GM12878 (cell line): ENCODE measurements at regions not wholly inside any gene's neighbourhood (a gene's known extent, or its start where the extent isn't known, plus 50 kb on each side); places are given as distances from the start of the nearest gene placed in this dataset.

ENCODE experiments used
- ATAC-seq: fragments of 200-7000 bp; cut with Tn5 transposase; 3 replicates; pipeline ENCODE4 v1.9.1; 2020; ENCODE audit warnings: mild to moderate bottlenecking, moderate library complexity
- BruUV-seq: library from RNA; stranded (reverse); fragments of 400-500 nt; replicated peaks from 2 replicates; lab custom pipeline; 2021; lab: Mats Ljungman, UMichigan
- CTCF ChIA-PET: fragments of 300-600 bp; sonication (Branson Sonifier 250); formaldehyde crosslinking; extraction: SDS; loops from one replicate; lab custom pipeline; 2021; ENCODE audit warnings: inconsistent platforms; lab: Yijun Ruan, JAX
- POLR2A ChIA-PET: fragments of 350-600 bp; formaldehyde crosslinking; extraction: SDS; loops from one replicate; lab custom pipeline; 2021; ENCODE audit warnings: inconsistent platforms; lab: Charles Lee
- RAD21 ChIA-PET: fragments of 300-600 bp; sonication (Branson Sonifier 250); formaldehyde crosslinking; loops from one replicate; lab custom pipeline; 2023; ENCODE audit warnings: antibody characterized with exemption; ENCODE audit not compliant: unreplicated experiment; lab: Charles Lee
- SMC1A ChIA-PET: fragments of 300-600 bp; sonication (Branson Sonifier 250); formaldehyde crosslinking; loops from one replicate; lab custom pipeline; 2023; ENCODE audit not compliant: unreplicated experiment, uncharacterized antibody; lab: Charles Lee
- DNase-seq: peaks from one replicate; pipeline ENCODE4 v3.0.0-alpha.2; 2011; ENCODE audit warnings: low read depth, low spot score
- FAIRE-seq: peaks from 3 replicates; lab custom pipeline; 2011; peaks lifted over from hg19 to GRCh38; lab: Jason Lieb, UNC
- H2AFZ ChIP-seq: 2 replicates; pipeline ENCODE4 v1.6.0; 2011; ENCODE audit warnings: low read depth, low read length, control low read depth; ENCODE audit not compliant: control insufficient read depth
- H3K27ac ChIP-seq: 2 replicates; pipeline ENCODE4 v1.5.1; 2011; ENCODE audit warnings: control low read depth; ENCODE audit not compliant: control insufficient read depth, insufficient read depth
- H3K27me3 ChIP-seq, 2 experiments: replicated peaks in 1 of 2; 2 replicates each; pipeline versions ENCODE4 v1.6.0 to v1.6.1; 2011; ENCODE audit warnings: low read length in 1 of 2; ENCODE audit not compliant: control insufficient read depth in 2 of 2, insufficient read depth in 2 of 2
- H3K36me3 ChIP-seq, 2 experiments: 2 replicates each; pipeline ENCODE4 v1.5.1; 2011; ENCODE audit warnings: low read length in 1 of 2; ENCODE audit not compliant: control insufficient read depth in 2 of 2, insufficient read depth in 2 of 2
- H3K4me1 ChIP-seq: 2 replicates; pipeline ENCODE4 v1.6.1; 2011; ENCODE audit warnings: mild to moderate bottlenecking, low read length, moderate library complexity, mixed read lengths; ENCODE audit not compliant: control insufficient read depth, insufficient read depth
- H3K4me2 ChIP-seq: 2 replicates; pipeline ENCODE4 v1.6.0; 2011; ENCODE audit warnings: control low read depth; ENCODE audit not compliant: control insufficient read depth, insufficient read depth
- H3K4me3 ChIP-seq: fragments of 200-600 bp; sonication (generic); 2 replicates; pipeline ENCODE4 v1.5.1; 2016
- H3K79me2 ChIP-seq: 2 replicates; pipeline ENCODE4 v1.6.0; 2011; ENCODE audit warnings: low read length; ENCODE audit not compliant: control insufficient read depth, insufficient read depth
- H3K9ac ChIP-seq: 2 replicates; pipeline ENCODE4 v1.8.0; 2011; ENCODE audit warnings: low read length, control low read depth, mixed read lengths; ENCODE audit not compliant: control insufficient read depth, insufficient read depth
- H3K9me3 ChIP-seq: replicated peaks from 3 replicates; pipeline ENCODE4 v1.5.1; 2011; ENCODE audit warnings: mild to moderate bottlenecking, low read length; ENCODE audit not compliant: control insufficient read depth, insufficient read depth
- H4K20me1 ChIP-seq: 2 replicates; pipeline ENCODE4 v1.6.0; 2011; ENCODE audit not compliant: control insufficient read depth, insufficient read depth
- BRCA1 ChIP-seq: IDR thresholded peaks from 2 replicates; pipeline ENCODE4 v1.6.1; 2011; ENCODE audit warnings: low read depth, low read length, improper control_type of control experiment
- HDAC6 ChIP-seq: fragments of 200-600 bp; sonication (generic); IDR thresholded peaks from one replicate; pipeline ENCODE4 v1.8.0; 2017; ENCODE audit warnings: antibody characterized with exemption; ENCODE audit not compliant: unreplicated experiment
- IRF4 ChIP-seq: IDR thresholded peaks from 2 replicates; pipeline ENCODE4 v1.6.1; 2011; ENCODE audit warnings: low read depth, low read length
- IRF5 ChIP-seq: fragments of 450-650 bp; IDR thresholded peaks from 2 replicates; pipeline ENCODE4 v1.6.1; 2017; ENCODE audit warnings: borderline replicate concordance
- JUNB ChIP-seq: IDR thresholded peaks from 2 replicates; pipeline ENCODE4 v1.6.1; 2016; ENCODE audit warnings: antibody characterized with exemption, mild to moderate bottlenecking
- MTA2 ChIP-seq: fragments of 450-650 bp; IDR thresholded peaks from 2 replicates; pipeline ENCODE4 v1.6.1; 2016; ENCODE audit warnings: low read depth, mild to moderate bottlenecking, moderate library complexity
- NR2C1 ChIP-seq: fragments of 450-650 bp; IDR thresholded peaks from 2 replicates; pipeline ENCODE4 v1.6.1; 2017; ENCODE audit warnings: antibody characterized with exemption, mild to moderate bottlenecking, moderate library complexity
- PAX5 ChIP-seq: IDR thresholded peaks from 2 replicates; pipeline ENCODE4 v1.6.1; 2011; ENCODE audit warnings: low read depth, low read length, borderline replicate concordance
- PML ChIP-seq: IDR thresholded peaks from 2 replicates; pipeline ENCODE4 v1.6.1; 2012; ENCODE audit warnings: low read length, inconsistent platforms
- RCOR1 ChIP-seq: conservative IDR thresholded peaks from 2 replicates; pipeline ENCODE4 v1.6.1; 2012; ENCODE audit warnings: low read depth, low read length, improper control_type of control experiment
- RUNX3 ChIP-seq: IDR thresholded peaks from 2 replicates; pipeline ENCODE4 v1.6.1; 2012; ENCODE audit warnings: low read length, inconsistent platforms
- SKIL ChIP-seq: fragments of 450-650 bp; IDR thresholded peaks from 2 replicates; pipeline ENCODE4 v1.6.1; 2017; ENCODE audit warnings: mild to moderate bottlenecking, low read depth, inconsistent platforms; ENCODE audit not compliant: poor library complexity, severe bottlenecking
- SRF ChIP-seq, 2 experiments: IDR thresholded peaks; 2 replicates each; pipeline ENCODE4 v1.6.1; 2011; ENCODE audit warnings: low read depth in 2 of 2, low read length in 2 of 2, mild to moderate bottlenecking in 1 of 2, moderate library complexity in 1 of 2
- YY1 ChIP-seq: IDR thresholded peaks from 2 replicates; pipeline ENCODE4 v1.6.1; 2011; ENCODE audit warnings: low read depth, mild to moderate bottlenecking, low read length
- ZNF24 ChIP-seq: fragments of 450-650 bp; IDR thresholded peaks from 2 replicates; pipeline ENCODE4 v1.6.1; 2017; ENCODE audit warnings: antibody characterized with exemption, mild to moderate bottlenecking
- WGBS: methylation state at CpG from one replicate; pipeline ENCODE4 v1.1.6; 2016; ENCODE audit warnings: low lambda C conversion rate; ENCODE audit not compliant: insufficient replicate concordance, insufficient coverage; ENCODE audit errors: missing lambda C conversion rate; 5-methylcytosine and 5-hydroxymethylcytosine counted together
- in situ Hi-C: fragments of 300-500 bp; cut with MboI; formaldehyde crosslinking; loops from 9 replicates; pipeline ENCODE4 v1.14.3; 2018; ENCODE audit warnings: mixed read lengths
- intact Hi-C: fragments of 100-400 bp; cut with micrococcal nuclease; formaldehyde crosslinking; loops from one replicate; pipeline ENCODE4 v1.14.2; 2022; ENCODE audit not compliant: unreplicated experiment

- peak overlapping the region; percentile 28; the same call in 1 of the 2 replicates for H3K4me3 ChIP-seq
- H2AFZ ChIP-seq: no peak overlapping the region
- H3K27me3 ChIP-seq: no peaks in the 10 kb centered on the region
- FAIRE-seq (no peak), ATAC-seq (no peak), DNase-seq (no peak)
- ChIA-PET POLR2A (no interaction called here), RAD21 (no interaction called here), CTCF (interaction anchor here (1.6 kb wide), 1 partner anchor 12 kb away, joined by 4 read pairs; no protein-coding TSS in a partner anchor), SMC1A (no interaction called here)
- H3K27ac ChIP-seq: peak overlapping the region; percentile 45
- no peak for TF ChIP-seq PML
- in situ Hi-C loops (no loop called here), intact Hi-C loops (no loop called here)
- peaks cover 28% of the 10 kb centered on the region for H3K4me1 ChIP-seq
- no peaks in the 10 kb centered on the region for H3K79me2 ChIP-seq
- H3K36me3 ChIP-seq: no peaks in the 10 kb centered on the region
- H3K4me2 ChIP-seq: peak overlapping the region; percentile 11
- H3K9ac ChIP-seq: peak overlapping the region; percentile 20; the same call in 1 of the 2 replicates
- no peaks in the 10 kb centered on the region for H4K20me1 ChIP-seq
- H3K9me3 ChIP-seq: no peaks in the 10 kb centered on the region; the same call in 2 of the 3 replicates
- WGBS: 72% methylated on average over 6 of the region's 6 CpGs
- no TSS peak for BruUV-seq
Measured at GRCh38 chr1:209062081-209062620, 521.4 kb upstream of the CAMK1G start.

GRCh38 chr1:209062863-209063262, 520.7 kb upstream of the CAMK1G start:
- intact Hi-C loops: no loop called here
- H3K27ac ChIP-seq: peak overlapping the region; percentile 45
- RAD21 ChIA-PET: no interaction called here
- H3K27me3 ChIP-seq: no peaks in the 10 kb centered on the region
- H3K4me1 ChIP-seq: peaks cover 28% of the 10 kb centered on the region
- CTCF ChIA-PET: interaction anchor here (1.1 to 1.6 kb wide), 2 partner anchors 13 to 30 kb away, joined by 3 to 4 read pairs; no protein-coding TSS in a partner anchor
- no peaks in the 10 kb centered on the region for H4K20me1 ChIP-seq
- DNase-seq (no peak), FAIRE-seq (no peak), ATAC-seq (0 out of 3 replicates have a peak, but pooled peaks have one; percentile 33)
- H3K4me2 ChIP-seq: peak overlapping the region; percentile 11
- H3K9ac ChIP-seq: peak overlapping the region; percentile 20; the same call in 1 of the 2 replicates
- WGBS: 11% methylated on average over 1 of the region's 1 CpG
- H2AFZ ChIP-seq: no peak overlapping the region; the same call in 1 of the 2 replicates
- POLR2A ChIA-PET: interaction anchor here (1.0 kb wide), 1 partner anchor 19 kb away, joined by 3 read pairs; no protein-coding TSS in a partner anchor
- H3K79me2 ChIP-seq: no peaks in the 10 kb centered on the region
- H3K36me3 ChIP-seq: no peaks in the 10 kb centered on the region
- SMC1A ChIA-PET: interaction anchor here (0.7 to 1.0 kb wide), 2 partner anchors 15 to 25 kb away, joined by 3 read pairs; no protein-coding TSS in a partner anchor
- no peaks in the 10 kb centered on the region for H3K9me3 ChIP-seq
- in situ Hi-C loops: no loop called here
- BruUV-seq: no TSS peak
- peak overlapping the region; percentile 28; the same call in 1 of the 2 replicates for H3K4me3 ChIP-seq
- TF ChIP-seq SKIL (no peak), PML (no peak), SRF (IDR thresholded peaks at IDR 0.05; ENCODE audit: low read depth in 2 of 2, low read length in 2 of 2) (no peak), PAX5 (peak; percentile 6; the same call in 1 of the 2 replicates), MTA2 (no peak), BRCA1 (no peak), HDAC6 (no peak), ZNF24 (0 out of 2 replicates have a peak, but pooled peaks have one; percentile 8), NR2C1 (no peak), IRF4 (no peak), RCOR1 (no peak), YY1 (no peak), IRF5 (no peak), JUNB (peak; percentile 61), RUNX3 (peak; percentile 68)
